ENCODE measurements at regions not wholly inside any gene's neighbourhood (a gene's known extent, or its start where the extent isn't known, plus 50 kb on each side); places are given as distances from the start of the nearest gene placed in this dataset.

DNA sequence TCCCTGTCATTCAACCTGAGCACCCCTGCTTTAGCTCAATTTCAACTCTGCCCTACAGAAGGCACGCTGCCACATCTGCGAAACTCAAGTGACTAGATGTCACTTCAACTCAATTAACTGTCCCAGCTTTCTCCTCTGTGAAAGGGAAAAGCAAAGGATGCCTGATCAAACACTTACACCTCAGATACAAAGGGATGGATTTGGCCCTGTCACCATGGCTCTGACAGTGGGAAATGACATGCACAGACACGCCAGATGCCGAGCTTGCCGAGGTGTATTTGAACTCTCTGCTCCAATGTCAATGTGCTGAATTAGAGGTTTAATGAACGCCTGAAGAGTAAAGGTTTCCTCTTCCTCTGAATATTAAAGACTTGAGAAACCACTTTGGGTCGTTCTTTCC lies 481.1 kb downstream of the CBLN2 start:
- TF ChIP-seq, protein P1, sequence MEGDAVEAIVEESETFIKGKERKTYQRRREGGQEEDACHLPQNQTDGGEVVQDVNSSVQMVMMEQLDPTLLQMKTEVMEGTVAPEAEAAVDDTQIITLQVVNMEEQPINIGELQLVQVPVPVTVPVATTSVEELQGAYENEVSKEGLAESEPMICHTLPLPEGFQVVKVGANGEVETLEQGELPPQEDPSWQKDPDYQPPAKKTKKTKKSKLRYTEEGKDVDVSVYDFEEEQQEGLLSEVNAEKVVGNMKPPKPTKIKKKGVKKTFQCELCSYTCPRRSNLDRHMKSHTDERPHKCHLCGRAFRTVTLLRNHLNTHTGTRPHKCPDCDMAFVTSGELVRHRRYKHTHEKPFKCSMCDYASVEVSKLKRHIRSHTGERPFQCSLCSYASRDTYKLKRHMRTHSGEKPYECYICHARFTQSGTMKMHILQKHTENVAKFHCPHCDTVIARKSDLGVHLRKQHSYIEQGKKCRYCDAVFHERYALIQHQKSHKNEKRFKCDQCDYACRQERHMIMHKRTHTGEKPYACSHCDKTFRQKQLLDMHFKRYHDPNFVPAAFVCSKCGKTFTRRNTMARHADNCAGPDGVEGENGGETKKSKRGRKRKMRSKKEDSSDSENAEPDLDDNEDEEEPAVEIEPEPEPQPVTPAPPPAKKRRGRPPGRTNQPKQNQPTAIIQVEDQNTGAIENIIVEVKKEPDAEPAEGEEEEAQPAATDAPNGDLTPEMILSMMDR (IDR thresholded peaks at IDR 0.05; ENCODE audit: control insufficient read depth, insufficient read depth, low read depth, low read length, missing control alignments): no peak
- DNase-seq (ENCODE audit: low read depth): no peak

DNA sequence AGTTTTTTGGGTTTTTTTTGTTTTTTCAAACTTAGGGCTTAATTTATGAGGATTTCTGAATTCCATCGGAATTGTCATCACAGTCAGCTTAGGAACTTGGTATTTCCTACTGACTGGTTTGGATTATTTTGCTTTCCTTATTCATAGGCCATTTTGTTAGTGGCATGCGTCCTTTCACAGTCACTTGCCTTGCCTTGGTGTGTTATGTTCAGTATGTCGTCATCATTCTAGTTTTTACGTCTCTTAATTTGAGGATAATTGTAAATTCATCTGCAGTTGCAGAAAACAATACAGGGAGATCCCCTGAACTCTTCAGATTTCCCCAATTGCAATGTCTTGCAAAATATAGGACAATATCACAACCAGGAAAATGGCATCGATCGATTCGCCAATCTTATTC lies 485.3 kb downstream of the CBLN2 start:
- DNase-seq (ENCODE audit: low read depth): no peak
- TF ChIP-seq, protein P1 (IDR thresholded peaks at IDR 0.05; ENCODE audit: control insufficient read depth, insufficient read depth, low read depth, low read length, missing control alignments): no peak
- H3K4me3 ChIP-seq (ENCODE audit: control insufficient read depth, low read depth, low read length): no peak overlapping the region

More for the DNA sequence above, 481.1 kb downstream of the CBLN2 start:
- H3K4me3 ChIP-seq (ENCODE audit: control insufficient read depth, low read depth, low read length): no peak overlapping the region

DNA sequence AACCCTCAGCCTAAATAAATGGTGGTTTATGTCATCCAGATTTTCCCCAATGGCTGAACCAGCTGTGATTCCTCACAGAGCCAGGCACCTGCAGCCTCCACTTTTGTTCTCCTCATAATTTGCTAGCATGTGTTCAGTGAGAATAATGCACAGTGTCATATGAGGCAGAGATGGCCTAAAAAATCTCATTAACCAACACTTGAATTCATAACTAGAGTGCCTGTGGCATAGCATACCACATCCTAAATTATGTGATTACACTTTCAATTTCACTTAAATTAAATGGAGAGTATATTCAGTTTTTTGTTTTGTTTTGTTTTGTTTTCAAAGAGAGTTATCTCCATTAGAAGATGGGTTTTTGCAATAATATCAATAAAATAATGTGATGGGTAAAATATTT lies 488.0 kb downstream of the CBLN2 start:
- TF ChIP-seq, protein P1 (IDR thresholded peaks at IDR 0.05; ENCODE audit: control insufficient read depth, insufficient read depth, low read depth, low read length, missing control alignments): no peak
- no peak overlapping the region for H3K4me3 ChIP-seq (ENCODE audit: control insufficient read depth, low read depth, low read length)
- DNase-seq (ENCODE audit: low read depth): no peak

DNA sequence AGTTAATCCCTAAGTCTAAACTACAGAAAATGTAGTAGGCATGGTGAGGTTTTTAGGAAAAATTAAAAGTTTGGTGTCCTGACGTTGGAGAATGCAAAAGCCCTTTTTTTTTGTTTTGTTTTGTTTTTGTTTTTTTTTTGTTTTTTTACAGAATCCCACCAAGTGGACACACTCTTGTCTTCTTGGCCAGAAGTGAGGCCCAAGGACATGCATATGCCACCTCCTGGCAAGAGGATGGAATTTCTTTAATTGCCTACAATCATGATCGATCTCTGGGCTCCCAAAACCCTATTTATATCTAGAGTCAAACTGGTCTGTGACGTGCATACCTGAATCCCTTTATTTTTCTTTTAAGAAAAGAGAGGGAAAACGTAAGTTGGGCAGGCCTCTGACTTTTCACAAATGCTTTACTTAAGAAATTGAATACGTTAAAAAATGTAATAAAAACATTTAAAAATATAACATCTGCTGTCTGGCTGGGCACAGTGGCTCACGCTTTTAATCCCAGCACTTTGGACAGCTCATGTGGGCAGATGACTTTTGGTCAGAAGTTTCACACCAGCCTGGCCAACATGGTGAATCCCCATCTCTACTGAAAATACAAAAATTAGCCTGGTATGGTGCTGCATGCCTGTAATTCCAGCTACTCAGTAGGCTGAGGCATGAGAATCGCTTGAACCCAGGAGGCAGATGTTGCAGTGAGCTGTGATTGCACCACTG lies 502.7 kb downstream of the CBLN2 start:
- H3K4me3 ChIP-seq (ENCODE audit: control insufficient read depth, low read depth, low read length): no peak overlapping the region
- DNase-seq (ENCODE audit: low read depth): no peak
- TF ChIP-seq, protein P1 (IDR thresholded peaks at IDR 0.05; ENCODE audit: control insufficient read depth, insufficient read depth, low read depth, low read length, missing control alignments): no peak

DNA sequence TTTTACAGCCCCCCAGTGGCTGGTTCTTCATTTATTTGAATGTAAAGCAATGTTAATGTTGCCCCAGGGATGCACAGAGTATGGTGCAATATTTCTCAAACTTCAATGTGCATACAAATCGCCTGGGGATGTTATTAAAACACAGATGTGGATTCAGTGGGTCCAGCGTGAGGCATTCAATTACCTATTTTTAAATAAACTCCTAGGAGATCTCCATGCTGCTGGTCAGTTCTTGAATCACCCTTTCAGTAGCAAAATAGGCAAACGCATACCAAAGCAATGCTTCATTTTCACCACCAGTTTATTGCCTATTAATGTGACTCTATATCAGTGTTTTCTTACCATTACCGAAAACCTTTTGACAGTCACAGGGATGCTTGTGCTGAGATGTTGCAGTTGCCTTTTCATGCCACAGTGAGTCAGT lies 530.7 kb downstream of the CBLN2 start:
- DNase-seq (ENCODE audit: low read depth): peak; percentile 47
- TF ChIP-seq, protein P1 (IDR thresholded peaks at IDR 0.05; ENCODE audit: control insufficient read depth, insufficient read depth, low read depth, low read length, missing control alignments): no peak
- H3K4me3 ChIP-seq (ENCODE audit: control insufficient read depth, low read depth, low read length): no peak overlapping the region

DNA sequence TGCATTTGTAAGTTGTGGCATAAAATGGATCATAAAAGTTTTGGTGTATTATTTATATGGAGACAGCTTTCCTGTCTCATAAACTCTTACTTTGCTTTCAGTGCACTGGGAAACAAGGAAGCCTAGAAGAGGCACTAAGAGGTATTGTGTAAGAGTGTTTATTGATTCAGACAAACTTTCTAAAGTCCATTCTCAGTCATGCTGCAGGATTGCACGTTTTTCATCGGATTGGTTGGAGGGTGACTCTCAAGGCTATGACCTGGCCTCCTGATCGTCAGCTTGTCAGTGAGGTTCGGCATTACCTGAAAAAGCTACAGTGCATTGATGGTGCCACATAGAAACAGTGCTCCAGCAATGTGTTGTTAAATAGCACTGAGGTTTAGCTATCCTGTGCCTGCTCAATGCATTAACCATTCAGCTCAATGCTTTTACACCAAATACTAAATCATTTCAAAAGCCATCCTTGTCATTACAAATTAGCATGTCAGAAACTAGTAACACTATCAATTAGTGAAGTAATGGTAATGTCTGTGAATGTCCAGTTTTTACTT lies 545.5 kb downstream of the CBLN2 start:
- no peak for DNase-seq (ENCODE audit: low read depth)
- H3K4me3 ChIP-seq (ENCODE audit: control insufficient read depth, low read depth, low read length): no peak overlapping the region
- TF ChIP-seq, protein P1 (IDR thresholded peaks at IDR 0.05; ENCODE audit: control insufficient read depth, insufficient read depth, low read depth, low read length, missing control alignments): no peak
